Psoas muscle (tissue), 7 donors: ENCODE measurements at regions not wholly inside any gene's neighbourhood (a gene's known extent, or its start where the extent isn't known, plus 50 kb on each side); places are given as distances from the start of the nearest gene placed in this dataset.

Experiments
- ATAC-seq, 4 donors: fragments of 200-7000 bp; cut with Tn5 transposase; one replicate each; pipeline ENCODE4 v1.9.1; 2020; ENCODE audit warnings: moderate library complexity in 3 of 4, mild to moderate bottlenecking in 2 of 4
- DNase-seq, 2 donors: peaks; one replicate each; pipeline ENCODE4 v3.0.0-alpha.2; 2020
- H3K27ac ChIP-seq: fragments of 200-600 bp; one replicate; pipeline ENCODE4 v1.8.0; 2022
- H3K27me3 ChIP-seq, 3 donors: fragments of 200-600 bp in 1 of 3; one replicate each; pipeline versions ENCODE4 v1.6.1 to v1.8.0; 2013 to 2022; ENCODE audit warnings: low read length in 2 of 3, mild to moderate bottlenecking in 2 of 3, moderate library complexity in 1 of 3; ENCODE audit not compliant: insufficient read depth in 3 of 3
- H3K36me3 ChIP-seq, 2 donors: fragments of 200-600 bp in 1 of 2; one replicate each; pipeline versions ENCODE4 v1.6.1 to v1.8.0; 2013 to 2022; ENCODE audit warnings: low read depth in 1 of 2, mild to moderate bottlenecking in 1 of 2, moderate library complexity in 1 of 2; ENCODE audit not compliant: insufficient read depth in 1 of 2
- H3K4me1 ChIP-seq: fragments of 200-600 bp; one replicate; pipeline ENCODE4 v1.8.0; 2022
- H3K4me3 ChIP-seq: fragments of 200-600 bp; one replicate; pipeline ENCODE4 v1.8.0; 2022; ENCODE audit warnings: mild to moderate bottlenecking
- H3K9me3 ChIP-seq: fragments of 200-600 bp; one replicate; pipeline ENCODE4 v1.8.0; 2022
- WGBS, 3 donors: extraction: QIAGEN DNeasy Blood & Tissue Kit; methylation state at CpG; one replicate each; pipeline versions ENCODE4 v1.1.6 to v1.1.7; 2013; 5-methylcytosine and 5-hydroxymethylcytosine counted together
- intact Hi-C, 2 donors: fragments of 100-400 bp; cut with DNase I; formaldehyde crosslinking; loops; one replicate each; pipeline versions ENCODE4 v1.11.0 to v1.14.2; 2022
- TF ChIP-seq, protein P1 (sequence below): fragments of 200-600 bp; IDR thresholded peaks from one replicate; pipeline ENCODE4 v1.8.0; 2022; ENCODE audit warnings: antibody characterized with exemption
- donor health status: healthy with polysubstance abuse.
- donor health status: DM: no; HTN: no; CAD: no; lungs with moderate emphysema.
- donor health status: Bipolar disorder and iron deficiency.
- donor health status: healthy.
- donor health status: DM: yes; HTN: yes; CAD: no.
- donor health status: DM: no; HTN: no; CAD: no.
- donor health status: DM: yes; HTN: yes; CAD: no.

DNA sequence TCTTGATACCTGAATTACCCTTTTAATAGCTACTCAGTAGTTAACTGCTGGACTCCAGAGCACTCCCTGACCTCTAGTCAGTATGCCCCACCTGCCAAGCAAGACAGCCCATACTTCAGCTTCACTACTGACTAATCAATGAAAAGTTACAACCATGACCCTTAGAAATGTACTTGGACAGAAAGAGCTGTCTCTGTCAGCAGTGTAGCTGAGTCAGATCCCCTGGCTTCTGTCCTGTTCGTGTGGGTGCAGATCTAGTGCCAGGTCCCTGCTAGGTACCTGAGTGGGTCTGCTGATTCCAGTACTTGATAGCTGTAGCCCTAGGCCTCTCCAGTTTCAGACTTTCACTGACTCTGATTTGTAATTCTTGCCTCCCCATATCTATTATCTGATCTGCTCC lies 265.8 kb upstream of the POU2AF2 start:
- H3K4me1 ChIP-seq = no peaks in the 10 kb centered on the region
- H3K27ac ChIP-seq = no peak overlapping the region
- peaks cover 8% of the 10 kb centered on the region for H3K9me3 ChIP-seq
- H3K27me3 ChIP-seq = no peaks in the 10 kb centered on the region
- intact Hi-C loops = no loop called here
- peak; percentile 48 to 62 (median 53) for ATAC-seq
- no peak for DNase-seq
- TF ChIP-seq, protein P1, sequence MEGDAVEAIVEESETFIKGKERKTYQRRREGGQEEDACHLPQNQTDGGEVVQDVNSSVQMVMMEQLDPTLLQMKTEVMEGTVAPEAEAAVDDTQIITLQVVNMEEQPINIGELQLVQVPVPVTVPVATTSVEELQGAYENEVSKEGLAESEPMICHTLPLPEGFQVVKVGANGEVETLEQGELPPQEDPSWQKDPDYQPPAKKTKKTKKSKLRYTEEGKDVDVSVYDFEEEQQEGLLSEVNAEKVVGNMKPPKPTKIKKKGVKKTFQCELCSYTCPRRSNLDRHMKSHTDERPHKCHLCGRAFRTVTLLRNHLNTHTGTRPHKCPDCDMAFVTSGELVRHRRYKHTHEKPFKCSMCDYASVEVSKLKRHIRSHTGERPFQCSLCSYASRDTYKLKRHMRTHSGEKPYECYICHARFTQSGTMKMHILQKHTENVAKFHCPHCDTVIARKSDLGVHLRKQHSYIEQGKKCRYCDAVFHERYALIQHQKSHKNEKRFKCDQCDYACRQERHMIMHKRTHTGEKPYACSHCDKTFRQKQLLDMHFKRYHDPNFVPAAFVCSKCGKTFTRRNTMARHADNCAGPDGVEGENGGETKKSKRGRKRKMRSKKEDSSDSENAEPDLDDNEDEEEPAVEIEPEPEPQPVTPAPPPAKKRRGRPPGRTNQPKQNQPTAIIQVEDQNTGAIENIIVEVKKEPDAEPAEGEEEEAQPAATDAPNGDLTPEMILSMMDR = no peak
- no peak overlapping the region for H3K4me3 ChIP-seq
- WGBS, 3 donors = 40 to 47% (median 44%) methylated on average over 1 of the region's 1 CpG
- no peaks in the 10 kb centered on the region for H3K36me3 ChIP-seq

DNA sequence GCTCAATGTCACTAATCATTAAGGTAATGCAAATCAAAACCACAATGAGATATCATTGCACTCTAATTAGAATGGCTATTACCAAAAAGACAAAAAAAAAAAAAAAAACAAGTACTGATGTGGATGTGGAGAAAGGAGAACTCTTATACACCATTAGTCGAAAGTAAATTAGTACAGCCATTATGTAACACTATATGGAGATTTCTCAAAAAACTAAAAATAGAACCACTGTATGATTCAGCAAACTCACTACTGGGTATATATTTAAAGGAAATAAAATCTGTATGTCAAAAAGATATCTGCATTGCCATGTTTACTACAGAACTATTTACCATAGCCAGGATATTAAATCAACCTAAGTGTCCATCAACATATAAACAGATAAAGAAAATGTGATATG lies 265.4 kb upstream of the ARHGAP20 start:
- no peaks in the 10 kb centered on the region for H3K36me3 ChIP-seq
- ATAC-seq (no peak), DNase-seq (no peak)
- H3K27me3 ChIP-seq = no peaks in the 10 kb centered on the region
- peaks cover 8% of the 10 kb centered on the region for H3K9me3 ChIP-seq
- TF ChIP-seq, protein P1 = no peak
- no peaks in the 10 kb centered on the region for H3K4me1 ChIP-seq
- H3K27ac ChIP-seq = no peak overlapping the region
- WGBS, 3 donors = 57 to 88% (median 86%) methylated on average over 1 of the region's 1 CpG
- intact Hi-C loops = no loop called here
- H3K4me3 ChIP-seq = no peak overlapping the region

DNA sequence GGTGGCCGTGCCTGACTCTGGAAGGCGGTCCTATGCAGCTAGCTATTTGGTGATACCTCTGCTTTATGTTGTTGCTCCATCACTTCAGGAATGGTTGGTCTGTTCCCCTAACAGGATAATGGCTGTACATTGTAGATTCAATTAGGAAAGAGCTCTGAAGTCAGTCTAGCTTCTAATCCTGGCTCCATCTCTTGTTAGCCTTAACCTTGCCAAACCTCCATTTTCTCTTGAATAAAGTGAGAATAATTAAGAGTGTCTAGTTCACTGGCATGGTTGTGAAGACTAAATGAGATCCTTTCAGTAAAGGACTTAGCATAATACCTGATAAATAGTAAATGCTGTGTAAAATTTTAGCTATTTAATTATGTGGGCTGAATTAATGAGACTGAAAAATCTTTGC lies 262.5 kb upstream of the ARHGAP20 start:
- Histone ChIP-seq H3K36me3 (no peaks in the 10 kb centered on the region), H3K4me1 (no peaks in the 10 kb centered on the region), H3K9me3 (peaks cover 8% of the 10 kb centered on the region), H3K27ac (no peak overlapping the region), H3K27me3 (no peaks in the 10 kb centered on the region), H3K4me3 (no peak overlapping the region)
- TF ChIP-seq, protein P1 = no peak
- WGBS, 3 donors = 92 to 96% (median 92%) methylated on average over 2 of the region's 2 CpGs
- ATAC-seq (no peak), DNase-seq (no peak)
- intact Hi-C loops = no loop called here

DNA sequence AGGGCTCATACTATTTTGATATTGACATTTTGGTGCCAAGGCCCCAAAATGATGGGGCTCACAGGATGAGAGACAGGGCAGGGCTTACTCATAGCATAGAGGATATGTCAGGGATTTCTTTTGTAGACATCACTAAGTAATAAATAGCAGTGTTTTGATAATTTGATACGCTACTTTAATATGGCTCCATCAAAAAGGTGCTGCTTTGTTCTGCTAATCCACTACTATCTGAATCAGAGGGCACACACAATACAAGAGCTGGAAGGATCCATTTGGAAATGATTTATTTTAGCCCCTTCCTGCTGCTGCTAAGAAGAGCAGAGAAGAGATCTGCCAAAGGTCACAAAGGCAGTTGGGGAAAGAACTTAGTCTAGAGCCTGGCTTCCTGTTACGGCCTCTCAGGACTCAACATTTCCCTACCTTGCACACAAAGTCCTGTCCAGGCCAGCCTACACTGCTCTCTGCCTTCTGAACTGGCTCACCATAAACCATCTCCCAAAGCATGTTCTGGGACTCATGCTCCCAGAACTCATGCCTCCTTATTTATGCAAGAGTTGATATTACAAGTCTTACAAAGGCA lies 261.3 kb upstream of the ARHGAP20 start:
- intact Hi-C loops = no loop called here
- Histone ChIP-seq H3K9me3 (peaks cover 3% of the 10 kb centered on the region), H3K27me3 (no peaks in the 10 kb centered on the region), H3K4me3 (no peak overlapping the region), H3K4me1 (no peaks in the 10 kb centered on the region), H3K36me3 (no peaks in the 10 kb centered on the region), H3K27ac (no peak overlapping the region)
- DNase-seq (no peak), ATAC-seq (peak; percentile 49 to 88 (median 62))
- 31 to 41% (median 33%) methylated on average over 2 of the region's 2 CpGs for WGBS, 3 donors
- TF ChIP-seq, protein P1 = no peak

DNA sequence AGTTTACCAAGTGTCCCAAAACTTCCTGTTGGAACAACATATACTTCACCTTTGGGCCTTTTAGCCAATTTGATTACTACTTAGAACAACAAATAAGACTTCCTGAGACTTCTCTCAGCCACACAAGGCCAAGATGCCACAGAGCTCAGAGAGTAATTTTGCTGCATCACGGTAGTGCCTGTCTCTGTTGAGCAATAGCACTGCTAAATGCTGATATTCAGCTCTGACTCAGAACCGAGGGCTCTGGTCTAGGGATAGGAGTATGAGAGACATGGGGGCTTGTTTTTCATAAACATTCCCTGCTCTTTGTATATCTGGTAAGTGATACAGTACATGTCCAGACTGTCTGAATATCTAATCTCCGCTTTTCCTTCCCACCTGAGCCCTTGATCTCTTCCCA lies 260.4 kb upstream of the ARHGAP20 start:
- no peaks in the 10 kb centered on the region for H3K27me3 ChIP-seq
- peak in 3 of 4 donors; percentile 78 to 94 (median 86) for ATAC-seq
- no peak overlapping the region for H3K4me3 ChIP-seq
- WGBS, 3 donors = 53 to 74% (median 65%) methylated on average over 3 of the region's 3 CpGs
- H3K36me3 ChIP-seq = no peaks in the 10 kb centered on the region
- intact Hi-C loops = no loop called here
- peak overlapping the region; percentile 21 for H3K27ac ChIP-seq
- no peaks in the 10 kb centered on the region for H3K4me1 ChIP-seq
- TF ChIP-seq, protein P1 = no peak
- H3K9me3 ChIP-seq = no peaks in the 10 kb centered on the region
- no peak for DNase-seq
